T-cell (primary cell): ENCODE measurements at regions not wholly inside any gene's neighbourhood (a gene's known extent, or its start where the extent isn't known, plus 50 kb on each side); places are given as distances from the start of the nearest gene placed in this dataset.

Experiments used
- ATAC-seq, 4 experiments: fragments of 200-7000 bp in 3 of 4; fragments of 150-1000 bp in 1 of 4; cut with Tn5 transposase; replicated peaks in 1 of 4; 1 replicate in 3 of 4; 2 replicates in 1 of 4; pipeline ENCODE4 v1.10.0; 2021; ENCODE audit warnings: moderate library complexity in 3 of 4, mild to moderate bottlenecking in 2 of 4, moderate number of reproducible peaks in 1 of 4
- CTCF ChIA-PET, 2 donors: fragments of 300-600 bp; sonication (Branson Sonifier 250); formaldehyde crosslinking; loops; one replicate each; lab custom pipeline; 2022; ENCODE audit warnings: antibody characterized with exemption in 2 of 2; lab: Charles Lee
- POLR2A ChIA-PET, 2 donors: fragments of 300-600 bp; sonication (Branson Sonifier 250); formaldehyde crosslinking; loops; one replicate each; lab custom pipeline; 2022; ENCODE audit warnings: antibody characterized with exemption in 2 of 2; lab: Charles Lee
- DNase-seq, 35 experiments: peaks; one replicate each; pipeline versions ENCODE4 v3.0.0 to v3.0.0-alpha.2; 2013 to 2023
- H3K27ac ChIP-seq: one replicate; pipeline ENCODE4 v1.5.1; 2013; ENCODE audit warnings: low read length
- H3K27me3 ChIP-seq, 2 experiments: replicated peaks in 1 of 2; 1 replicate in 1 of 2; 2 replicates in 1 of 2; pipeline versions ENCODE4 v1.6.1 to v1.7.0; 2013; ENCODE audit warnings: low read length in 1 of 2, mixed read lengths in 1 of 2; ENCODE audit not compliant: control insufficient read depth in 2 of 2, insufficient read depth in 2 of 2; ENCODE audit errors: extremely low read depth in 1 of 2
- H3K36me3 ChIP-seq, 2 donors: 1 replicate in 1 of 2; 2 replicates in 1 of 2; pipeline versions ENCODE4 v1.6.1 to v1.7.0; 2013; ENCODE audit warnings: low read length in 1 of 2; ENCODE audit not compliant: control insufficient read depth in 2 of 2, insufficient read depth in 1 of 2; ENCODE audit errors: extremely low read depth in 1 of 2
- H3K4me1 ChIP-seq, 2 experiments: 1 replicate in 1 of 2; 2 replicates in 1 of 2; pipeline versions ENCODE4 v1.6.1 to v1.7.0; 2013; ENCODE audit warnings: low read length in 2 of 2, mixed read lengths in 1 of 2; ENCODE audit not compliant: insufficient read depth in 2 of 2, control insufficient read depth in 1 of 2; ENCODE audit errors: extremely low read depth in 1 of 2
- H3K4me3 ChIP-seq, 2 donors: 1 replicate in 1 of 2; 2 replicates in 1 of 2; pipeline versions ENCODE4 v1.5.1 to v1.7.0; 2013; ENCODE audit warnings: mild to moderate bottlenecking in 2 of 2, low read length in 1 of 2, moderate library complexity in 1 of 2; ENCODE audit not compliant: control insufficient read depth in 1 of 2; ENCODE audit errors: extremely low read depth in 1 of 2
- H3K9me3 ChIP-seq: 2 replicates; pipeline ENCODE4 v1.7.0; 2013
- H3K27ac Mint-ChIP-seq, 2 donors: one replicate each; pipeline ENCODE4 v1.8.0; 2020 to 2021; ENCODE audit warnings: mild to moderate bottlenecking in 2 of 2, mixed read lengths in 2 of 2
- H3K27me3 Mint-ChIP-seq, 2 donors: one replicate each; pipeline ENCODE4 v1.8.0; 2021 to 2022; ENCODE audit warnings: mixed read lengths in 2 of 2
- H3K36me3 Mint-ChIP-seq: one replicate; pipeline ENCODE4 v1.8.0; 2021; ENCODE audit warnings: mixed read lengths
- H3K4me1 Mint-ChIP-seq, 3 donors: one replicate each; pipeline ENCODE4 v1.8.0; 2020 to 2022; ENCODE audit warnings: mixed read lengths in 3 of 3, mild to moderate bottlenecking in 1 of 3
- H3K4me3 Mint-ChIP-seq, 3 donors: one replicate each; pipeline ENCODE4 v1.8.0; 2020 to 2022; ENCODE audit warnings: mild to moderate bottlenecking in 3 of 3, mixed read lengths in 3 of 3, moderate library complexity in 3 of 3
- H3K9me3 Mint-ChIP-seq, 3 donors: one replicate each; pipeline ENCODE4 v1.8.0; 2020 to 2022; ENCODE audit warnings: mixed read lengths in 3 of 3
- WGBS: methylation state at CpG from one replicate; pipeline ENCODE4 v1.1.5; 2013; ENCODE audit warnings: missing lambda C conversion rate; ENCODE audit not compliant: insufficient coverage; 5-methylcytosine and 5-hydroxymethylcytosine counted together

DNA sequence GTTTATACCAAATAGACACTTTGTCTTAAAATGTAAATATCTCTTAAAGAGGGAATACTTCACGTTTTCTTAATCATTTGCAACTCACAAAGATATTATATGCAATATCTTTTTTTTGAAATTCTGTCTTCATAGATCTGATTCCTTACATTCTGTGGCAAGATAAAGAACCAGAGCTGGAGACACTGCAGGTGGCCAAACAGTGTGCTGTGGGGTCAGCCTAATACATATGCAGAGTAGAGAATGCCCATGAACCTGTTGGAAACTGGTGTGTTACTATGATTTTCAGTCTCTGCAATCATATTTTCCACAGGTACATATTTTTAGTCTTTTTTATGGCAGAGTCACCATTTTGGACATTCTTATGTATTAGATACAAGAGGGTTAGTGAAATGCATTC lies 229.6 kb upstream of the CHST9 start:
- H3K36me3 Mint-ChIP-seq, result no peaks in the 10 kb centered on the region
- H3K27ac Mint-ChIP-seq, result no peak overlapping the region
- Histone ChIP-seq H3K36me3 (no peaks in the 10 kb centered on the region), H3K9me3 (no peaks in the 10 kb centered on the region), H3K4me3 (no peak overlapping the region), H3K27me3 (no peaks in the 10 kb centered on the region), H3K27ac (no peak overlapping the region), H3K4me1 (no peaks in the 10 kb centered on the region)
- H3K27me3 Mint-ChIP-seq, result no peaks in the 10 kb centered on the region
- H3K9me3 Mint-ChIP-seq, result peaks cover 6 to 29% (median 11%) of the 10 kb centered on the region in 3 donors
- ATAC-seq, result no peak
- ChIA-PET CTCF (no interaction called here), POLR2A (no interaction called here)
- no peak overlapping the region for H3K4me3 Mint-ChIP-seq
- no CpG with 5 or more reads among the region's 1 CpG for WGBS
- no peak for DNase-seq
- no peaks in the 10 kb centered on the region for H3K4me1 Mint-ChIP-seq

GRCh38 chr18:27413495-27414401 lies 228.6 kb upstream of the CHST9 start:
- Histone ChIP-seq H3K9me3 (no peaks in the 10 kb centered on the region), H3K4me3 (no peak overlapping the region), H3K4me1 (no peaks in the 10 kb centered on the region), H3K27me3 (no peaks in the 10 kb centered on the region), H3K36me3 (no peaks in the 10 kb centered on the region), H3K27ac (no peak overlapping the region)
- Mint-ChIP-seq H3K36me3 (no peaks in the 10 kb centered on the region), H3K4me3 (no peak overlapping the region), H3K27me3 (no peaks in the 10 kb centered on the region), H3K27ac (no peak overlapping the region), H3K9me3 (peaks cover 6 to 29% (median 11%) of the 10 kb centered on the region in 3 donors), H3K4me1 (no peaks in the 10 kb centered on the region)
- ChIA-PET CTCF (no interaction called here), POLR2A (no interaction called here)
- ATAC-seq (no peak), DNase-seq (no peak)
- no CpG with 5 or more reads among the region's 7 CpGs for WGBS

- no peak for ATAC-seq
- Mint-ChIP-seq H3K4me3 (no peak overlapping the region), H3K27ac (no peak overlapping the region), H3K4me1 (no peaks in the 10 kb centered on the region), H3K36me3 (no peaks in the 10 kb centered on the region), H3K27me3 (no peaks in the 10 kb centered on the region), H3K9me3 (peaks cover 6 to 29% (median 8%) of the 10 kb centered on the region in 3 donors)
- H3K36me3 ChIP-seq, result no peaks in the 10 kb centered on the region
- ChIA-PET POLR2A (no interaction called here), CTCF (no interaction called here)
- 80% methylated on average over 1 of the region's 1 CpG for WGBS
- no peaks in the 10 kb centered on the region for H3K4me1 ChIP-seq
- H3K4me3 ChIP-seq, result no peak overlapping the region
- no peak for DNase-seq
- no peak overlapping the region for H3K27ac ChIP-seq
- no peaks in the 10 kb centered on the region for H3K27me3 ChIP-seq
- H3K9me3 ChIP-seq, result no peaks in the 10 kb centered on the region
These were observed 227.4 kb upstream of the CHST9 start for GRCh38 chr18:27412556-27412955.

DNA sequence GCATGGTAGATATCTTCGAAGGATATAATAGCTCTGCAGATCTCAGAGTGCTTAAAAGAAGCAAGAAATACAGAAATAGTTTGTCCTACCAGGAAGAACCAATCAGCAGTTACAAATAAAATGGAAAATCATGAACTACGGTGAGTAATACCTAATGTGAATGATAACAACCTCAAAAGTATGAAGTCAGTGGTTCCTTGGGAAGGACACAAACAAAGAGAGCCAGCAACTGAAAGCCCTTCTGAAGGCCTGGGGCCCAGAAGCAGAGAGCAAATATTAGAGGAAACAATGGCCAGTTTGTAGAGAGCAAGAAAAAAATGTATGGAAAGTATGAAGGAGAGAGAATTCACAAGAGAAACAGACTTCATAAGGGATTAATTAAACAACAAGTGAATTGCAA lies 226.8 kb upstream of the CHST9 start:
- H3K36me3 Mint-ChIP-seq, result no peaks in the 10 kb centered on the region
- Histone ChIP-seq H3K4me3 (no peak overlapping the region), H3K36me3 (no peaks in the 10 kb centered on the region), H3K27ac (no peak overlapping the region), H3K27me3 (no peaks in the 10 kb centered on the region), H3K4me1 (no peaks in the 10 kb centered on the region), H3K9me3 (no peaks in the 10 kb centered on the region)
- no peaks in the 10 kb centered on the region for H3K27me3 Mint-ChIP-seq
- H3K9me3 Mint-ChIP-seq, result peaks cover 6 to 32% (median 9%) of the 10 kb centered on the region in 3 donors
- ChIA-PET POLR2A (interaction anchor here in 1 of 2 donors (0.6 kb wide), 1 partner anchor 179 kb away, joined by 4 read pairs; no protein-coding TSS in a partner anchor), CTCF (no interaction called here)
- no peak overlapping the region for H3K4me3 Mint-ChIP-seq
- no peaks in the 10 kb centered on the region for H3K4me1 Mint-ChIP-seq
- DNase-seq (no peak), ATAC-seq (no peak)
- no peak overlapping the region for H3K27ac Mint-ChIP-seq
- WGBS, result no CpG with 5 or more reads among the region's 2 CpGs

- no peak overlapping the region for H3K27ac ChIP-seq
- H3K9me3 ChIP-seq, result no peaks in the 10 kb centered on the region
- H3K36me3 ChIP-seq, result no peaks in the 10 kb centered on the region
- H3K27me3 ChIP-seq, result no peaks in the 10 kb centered on the region
- 20% methylated on average over 1 of the region's 1 CpG for WGBS
- Mint-ChIP-seq H3K4me1 (no peaks in the 10 kb centered on the region), H3K27me3 (no peaks in the 10 kb centered on the region), H3K36me3 (no peaks in the 10 kb centered on the region), H3K4me3 (no peak overlapping the region), H3K27ac (no peak overlapping the region), H3K9me3 (peaks cover 6 to 29% (median 9%) of the 10 kb centered on the region in 3 donors)
- H3K4me3 ChIP-seq, result no peak overlapping the region
- H3K4me1 ChIP-seq, result no peaks in the 10 kb centered on the region
- no peak for DNase-seq
- ATAC-seq, result no peak
- ChIA-PET CTCF (no interaction called here), POLR2A (no interaction called here)
These were observed 225.9 kb upstream of the CHST9 start for GRCh38 chr18:27411013-27411412.

- Histone ChIP-seq H3K36me3 (no peaks in the 10 kb centered on the region), H3K27ac (no peak overlapping the region), H3K27me3 (no peaks in the 10 kb centered on the region), H3K4me3 (no peak overlapping the region), H3K4me1 (no peaks in the 10 kb centered on the region), H3K9me3 (no peaks in the 10 kb centered on the region)
- CTCF ChIA-PET, result no interaction called here
- peaks cover 9 to 18% (median 13%) of the 10 kb centered on the region in 3 donors for H3K9me3 Mint-ChIP-seq
- H3K27me3 Mint-ChIP-seq, result no peaks in the 10 kb centered on the region
- DNase-seq (no peak), ATAC-seq (no peak)
- 17% methylated on average over 1 of the region's 2 CpGs for WGBS
- no peaks in the 10 kb centered on the region for H3K4me1 Mint-ChIP-seq
- no peak overlapping the region for H3K27ac Mint-ChIP-seq
- H3K36me3 Mint-ChIP-seq, result no peaks in the 10 kb centered on the region
- H3K4me3 Mint-ChIP-seq, result no peak overlapping the region
- POLR2A ChIA-PET, result no interaction called here
These were observed 219.7 kb upstream of the CHST9 start for GRCh38 chr18:27404855-27405254.
